HEK293 (cell line): ENCODE measurements at regions not wholly inside any gene's neighbourhood (a gene's known extent, or its start where the extent isn't known, plus 50 kb on each side); places are given as distances from the start of the nearest gene placed in this dataset.

Experiments used
- CTCF ChIA-PET: fragments of 350-600 bp; formaldehyde crosslinking; extraction: SDS; loops from one replicate; lab custom pipeline; 2021; ENCODE audit warnings: antibody characterized with exemption; lab: Yijun Ruan, JAX
- POLR2A ChIA-PET: fragments of 300-600 bp; formaldehyde crosslinking; extraction: SDS; loops from one replicate; lab custom pipeline; 2020; ENCODE audit warnings: antibody characterized with exemption, inconsistent platforms; lab: Yijun Ruan, JAX
- H3K27ac ChIP-seq: fragments of 200-500 bp; sonication (Bioruptor generic); 2 replicates; pipeline ENCODE4 v1.5.1; 2014; ENCODE audit warnings: low read depth, low read length, control low read depth, inconsistent platforms; ENCODE audit errors: extremely low read depth
- H3K36me3 ChIP-seq, 2 experiments: fragments of 200-500 bp in 1 of 2; sonication (Bioruptor generic) in 1 of 2; 1 replicate in 1 of 2; 2 replicates in 1 of 2; pipeline ENCODE4 v1.5.1; 2014 to 2017; ENCODE audit warnings: inconsistent platforms in 2 of 2, low read length in 2 of 2; ENCODE audit not compliant: control insufficient read depth in 2 of 2, insufficient read depth in 1 of 2
- H3K4me1 ChIP-seq: fragments of 200-500 bp; sonication (Bioruptor generic); 2 replicates; pipeline ENCODE4 v1.5.1; 2014; ENCODE audit warnings: mild to moderate bottlenecking, low read length, inconsistent platforms; ENCODE audit not compliant: control insufficient read depth, insufficient read depth
- H3K4me3 ChIP-seq: 2 replicates; pipeline ENCODE4 v1.5.1; 2011; ENCODE audit warnings: low read depth, mild to moderate bottlenecking, control low read depth, low read length, moderate library complexity
- H3K9me3 ChIP-seq: fragments of 200-500 bp; sonication (Bioruptor generic); 2 replicates; pipeline ENCODE4 v1.5.1; 2014; ENCODE audit warnings: low read depth, low read length, inconsistent platforms; ENCODE audit not compliant: control insufficient read depth, insufficient read depth
- ATF2 ChIP-seq: fragments of 450-650 bp; formaldehyde crosslinking; IDR thresholded peaks from 2 replicates; pipeline ENCODE4 v1.5.1; 2016; ENCODE audit warnings: missing biosample characterization, missing genetic modification characterization, low read depth
- CTCF ChIP-seq: fragments of 450-650 bp; formaldehyde crosslinking; IDR thresholded peaks from 2 replicates; pipeline ENCODE4 v1.5.1; 2016; ENCODE audit warnings: missing biosample characterization, missing genetic modification characterization
- GLIS1 ChIP-seq: fragments of 450-650 bp; formaldehyde crosslinking; IDR thresholded peaks from 2 replicates; pipeline ENCODE4 v1.5.1; 2016; ENCODE audit warnings: missing biosample characterization, missing genetic modification characterization
- GLIS2 ChIP-seq: fragments of 450-650 bp; formaldehyde crosslinking; IDR thresholded peaks from 2 replicates; pipeline ENCODE4 v1.5.1; 2016; ENCODE audit warnings: missing biosample characterization, missing genetic modification characterization
- MEIS1 ChIP-seq: sonication (generic); formaldehyde crosslinking; IDR thresholded peaks from 2 replicates; pipeline ENCODE4 v1.8.1; 2022; ENCODE audit warnings: missing genetic modification reagents, mild to moderate bottlenecking, borderline replicate concordance
- ZNF211 ChIP-seq: fragments of 450-650 bp; formaldehyde crosslinking; IDR thresholded peaks from 2 replicates; pipeline ENCODE4 v1.5.1; 2016; ENCODE audit warnings: low read depth, missing biosample characterization, missing genetic modification characterization
- ZNF23 ChIP-seq: fragments of 450-650 bp; formaldehyde crosslinking; IDR thresholded peaks from 2 replicates; pipeline ENCODE4 v1.5.1; 2016; ENCODE audit warnings: missing biosample characterization, missing genetic modification characterization, borderline replicate concordance
- ZNF266 ChIP-seq: fragments of 450-650 bp; formaldehyde crosslinking; IDR thresholded peaks from 2 replicates; pipeline ENCODE4 v1.5.1; 2016; ENCODE audit warnings: missing biosample characterization, missing genetic modification characterization, low read depth
- ZNF324 ChIP-seq: fragments of 450-650 bp; formaldehyde crosslinking; IDR thresholded peaks from 2 replicates; pipeline ENCODE4 v1.5.1; 2016; ENCODE audit warnings: missing biosample characterization, missing genetic modification characterization
- ZNF510 ChIP-seq: fragments of 450-650 bp; formaldehyde crosslinking; IDR thresholded peaks from 2 replicates; pipeline ENCODE4 v1.5.1; 2018; ENCODE audit warnings: mild to moderate bottlenecking, missing genetic modification characterization, missing biosample characterization; ENCODE audit not compliant: insufficient replicate concordance
- ZNF518A ChIP-seq: fragments of 450-650 bp; formaldehyde crosslinking; conservative IDR thresholded peaks from 2 replicates; pipeline ENCODE4 v1.5.1; 2016; ENCODE audit warnings: low read depth, missing biosample characterization, missing genetic modification characterization
- ZNF558 ChIP-seq: fragments of 450-650 bp; formaldehyde crosslinking; IDR thresholded peaks from 2 replicates; pipeline ENCODE4 v1.5.1; 2016; ENCODE audit warnings: missing biosample characterization, missing genetic modification characterization
- ZNF600 ChIP-seq: fragments of 450-650 bp; formaldehyde crosslinking; IDR thresholded peaks from 2 replicates; pipeline ENCODE4 v1.5.1; 2016; ENCODE audit warnings: missing biosample characterization, missing genetic modification characterization
- ZNF701 ChIP-seq: fragments of 450-650 bp; formaldehyde crosslinking; IDR thresholded peaks from 2 replicates; pipeline ENCODE4 v1.5.1; 2016; ENCODE audit warnings: missing biosample characterization, missing genetic modification characterization
- ZNF837 ChIP-seq: fragments of 450-650 bp; formaldehyde crosslinking; IDR thresholded peaks from 2 replicates; pipeline ENCODE4 v1.5.1; 2016; ENCODE audit warnings: missing biosample characterization, missing genetic modification characterization
- ZSCAN30 ChIP-seq: fragments of 450-650 bp; IDR thresholded peaks from 2 replicates; pipeline ENCODE4 v1.5.1; 2018; ENCODE audit warnings: missing biosample characterization, mild to moderate bottlenecking, missing genetic modification characterization, moderate library complexity
- TF ChIP-seq, protein P1 (sequence below): fragments of 450-650 bp; formaldehyde crosslinking; IDR thresholded peaks from 2 replicates; pipeline ENCODE4 v1.5.1; 2016; ENCODE audit warnings: missing biosample characterization, missing genetic modification characterization

DNA sequence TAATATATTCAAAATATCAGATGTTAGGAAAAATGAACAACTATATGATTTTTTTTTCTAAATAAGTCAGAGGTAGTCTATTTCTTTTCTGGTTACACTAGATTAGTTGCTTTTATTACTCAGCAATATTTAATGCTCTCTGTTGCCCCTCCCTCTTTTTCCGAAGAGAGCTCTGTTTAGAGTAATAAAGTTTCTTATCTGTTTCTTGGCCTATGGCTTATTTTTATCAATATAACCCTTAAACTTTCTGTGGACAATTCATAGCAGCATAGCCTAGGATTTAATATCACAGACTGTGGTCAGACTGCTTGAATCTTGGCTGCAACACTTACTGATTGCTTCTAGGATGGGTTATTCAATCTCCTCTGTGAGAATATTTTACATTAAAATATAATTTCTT lies 2315.4 kb upstream of the AGA start:
- no peaks in the 10 kb centered on the region for H3K4me1 ChIP-seq
- ChIA-PET POLR2A (no interaction called here), CTCF (no interaction called here)
- H3K4me3 ChIP-seq, result no peak overlapping the region
- no peaks in the 10 kb centered on the region for H3K9me3 ChIP-seq
- H3K27ac ChIP-seq, result no peak overlapping the region
- no peak for TF ChIP-seq GLIS1 (tag by site-specific recombination)
- no peak for TF ChIP-seq MEIS1
- TF ChIP-seq CTCF (tag by site-specific recombination), result no peak
- TF ChIP-seq ZNF211 (tag by site-specific recombination), result no peak
- TF ChIP-seq ZNF324 (tag by site-specific recombination), result no peak
- TF ChIP-seq ZNF518A (tag by site-specific recombination), result no peak
- no peak for TF ChIP-seq ZNF837
- TF ChIP-seq ZNF510 (tag by site-specific recombination), result no peak
- no peak for TF ChIP-seq GLIS2 (tag by site-specific recombination)
- TF ChIP-seq ZNF266 (tag by site-specific recombination), result no peak
- TF ChIP-seq ZSCAN30 (tag by site-specific recombination), result no peak
- TF ChIP-seq ZNF701 (tag by site-specific recombination), result no peak
- no peak for TF ChIP-seq ATF2 (tag by site-specific recombination)
- TF ChIP-seq ZNF558 (tag by site-specific recombination), result no peak
- TF ChIP-seq ZNF23, result no peak
- no peak for TF ChIP-seq ZNF600
- H3K36me3 ChIP-seq, result no peaks in the 10 kb centered on the region

GRCh38 chr4:179762840-179763239 lies 2320.6 kb upstream of the AGA start:
- Histone ChIP-seq H3K9me3 (no peaks in the 10 kb centered on the region), H3K36me3 (no peaks in the 10 kb centered on the region), H3K4me3 (no peak overlapping the region), H3K4me1 (no peaks in the 10 kb centered on the region), H3K27ac (no peak overlapping the region)
- ChIA-PET CTCF (no interaction called here), POLR2A (no interaction called here)
- TF ChIP-seq, protein P1, sequence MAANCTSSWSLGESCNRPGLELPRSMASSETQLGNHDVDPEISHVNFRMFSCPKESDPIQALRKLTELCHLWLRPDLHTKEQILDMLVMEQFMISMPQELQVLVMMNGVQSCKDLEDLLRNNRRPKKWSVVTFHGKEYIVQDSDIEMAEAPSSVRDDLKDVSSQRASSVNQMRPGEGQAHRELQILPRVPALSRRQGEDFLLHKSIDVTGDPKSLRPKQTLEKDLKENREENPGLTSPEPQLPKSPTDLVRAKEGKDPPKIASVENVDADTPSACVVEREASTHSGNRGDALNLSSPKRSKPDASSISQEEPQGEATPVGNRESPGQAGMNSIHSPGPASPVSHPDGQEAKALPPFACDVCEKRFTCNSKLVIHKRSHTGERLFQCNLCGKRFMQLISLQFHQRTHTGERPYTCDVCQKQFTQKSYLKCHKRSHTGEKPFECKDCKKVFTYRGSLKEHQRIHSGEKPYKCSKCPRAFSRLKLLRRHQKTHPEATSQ (tag by site-specific recombination), result no peak
